Tibial nerve (tissue), 4 donors: ENCODE measurements at regions not wholly inside any gene's neighbourhood (a gene's known extent, or its start where the extent isn't known, plus 50 kb on each side); places are given as distances from the start of the nearest gene placed in this dataset.

Experiments
- DNase-seq, 2 donors: peaks; one replicate each; pipeline ENCODE4 v3.0.0-alpha.2; 2019; ENCODE audit warnings: low spot score in 2 of 2
- H3K27ac ChIP-seq, 4 donors: fragments of 200-600 bp; sonication (generic) in 3 of 4; one replicate each; pipeline ENCODE4 v1.5.1; 2017 to 2019; ENCODE audit warnings: mild to moderate bottlenecking in 1 of 4
- H3K27me3 ChIP-seq, 2 donors: fragments of 200-600 bp; sonication (generic) in 1 of 2; one replicate each; pipeline versions ENCODE4 v1.5.1 to v1.6.0; 2017 to 2019
- H3K36me3 ChIP-seq, 3 donors: fragments of 200-600 bp; sonication (generic); one replicate each; pipeline ENCODE4 v1.5.1; 2018 to 2019
- H3K4me1 ChIP-seq, 4 donors: fragments of 200-600 bp; sonication (generic) in 3 of 4; one replicate each; pipeline ENCODE4 v1.5.1; 2017 to 2019
- H3K4me3 ChIP-seq, 4 donors: fragments of 200-600 bp; sonication (generic) in 3 of 4; one replicate each; pipeline ENCODE4 v1.5.1; 2017 to 2019; ENCODE audit warnings: mild to moderate bottlenecking in 1 of 4, moderate library complexity in 1 of 4
- H3K9me3 ChIP-seq, 4 donors: fragments of 200-600 bp; sonication (generic) in 3 of 4; one replicate each; pipeline ENCODE4 v1.5.1; 2017 to 2019
- EP300 ChIP-seq, 2 donors: sonication (generic); formaldehyde crosslinking; IDR thresholded peaks; one replicate each; pipeline ENCODE4 v1.6.1; 2017; ENCODE audit warnings: antibody characterized with exemption in 2 of 2, mild to moderate bottlenecking in 1 of 2
- POLR2A ChIP-seq, 2 donors: fragments of 450-650 bp; IDR thresholded peaks; one replicate each; pipeline ENCODE4 v1.6.1; 2017; ENCODE audit warnings: antibody characterized with exemption in 2 of 2, mild to moderate bottlenecking in 2 of 2, moderate library complexity in 2 of 2
- WGBS, 2 donors: methylation state at CpG; one replicate each; pipeline ENCODE4 v1.1.5; 2018; 5-methylcytosine and 5-hydroxymethylcytosine counted together
- TF ChIP-seq, protein P1 (sequence below), 5 experiments: fragments of 200-600 bp in 3 of 5; fragments of 450-650 bp in 2 of 5; sonication (generic) in 3 of 5; IDR thresholded peaks; one replicate each; pipeline ENCODE4 v1.5.1; 2016 to 2019; ENCODE audit warnings: antibody characterized with exemption in 5 of 5, mild to moderate bottlenecking in 3 of 5, moderate library complexity in 2 of 5

DNA sequence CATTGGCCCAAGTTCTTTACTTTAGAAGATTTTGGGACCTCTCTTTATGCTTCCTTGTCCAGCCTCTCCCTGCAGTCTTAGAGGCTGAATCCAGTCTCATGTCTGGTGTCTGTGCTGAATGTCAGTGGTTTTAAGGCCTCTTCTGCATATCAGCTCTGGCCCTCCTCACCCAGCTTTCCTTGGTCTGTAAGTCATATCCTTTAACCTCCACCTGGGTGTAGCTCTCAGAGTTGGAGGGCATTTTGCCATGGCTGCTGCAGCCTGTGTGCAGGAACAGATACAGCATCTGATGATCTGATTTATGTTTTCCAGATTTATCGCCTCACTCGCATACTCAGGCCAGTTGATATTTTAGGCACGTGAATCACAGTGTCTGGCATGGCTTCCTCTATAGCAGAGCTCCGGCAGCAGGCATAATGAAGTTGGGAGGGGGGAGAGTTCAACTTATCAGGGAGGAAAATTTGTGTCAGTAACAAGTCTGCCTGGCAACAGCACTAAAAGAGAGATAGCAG is 335.0 kb downstream of the PCNX1 start:
- TF ChIP-seq POLR2A (IDR thresholded peaks at IDR 0.05) (no peak), EP300 (IDR thresholded peaks at IDR 0.05) (no peak)
- H3K9me3 ChIP-seq = no peaks in the 10 kb centered on the region
- no peaks in the 10 kb centered on the region for H3K36me3 ChIP-seq
- 15% methylated on average over 4 of the region's 4 CpGs for WGBS, 2 donors
- DNase-seq = no peak
- no peaks in the 10 kb centered on the region for H3K27me3 ChIP-seq
- no peak overlapping the region for H3K4me3 ChIP-seq
- peaks cover 0 to 19% (median 0%) of the 10 kb centered on the region in 4 donors for H3K4me1 ChIP-seq
- H3K27ac ChIP-seq = peak overlapping the region in 1 of 4 donors; percentile 27

DNA sequence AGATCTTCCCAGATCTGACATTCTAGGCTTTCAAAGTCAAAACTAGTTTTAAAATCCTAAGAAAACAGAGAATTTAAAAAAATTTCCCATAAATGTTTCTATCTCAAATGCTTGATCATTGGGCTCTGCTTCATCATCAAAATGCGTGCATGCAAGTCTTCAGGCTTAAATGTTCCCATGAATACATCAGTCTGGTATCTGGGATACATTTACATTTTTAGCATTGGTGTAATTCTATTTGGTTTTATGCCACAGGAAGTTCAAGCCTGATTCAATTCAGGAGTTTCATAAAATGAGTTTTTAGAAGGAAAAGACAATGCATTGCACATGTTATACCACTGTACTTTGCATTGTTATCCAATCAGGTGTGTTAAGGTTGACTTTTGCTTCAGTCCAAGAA is 336.4 kb downstream of the PCNX1 start:
- Histone ChIP-seq H3K36me3 (no peaks in the 10 kb centered on the region), H3K4me1 (peaks cover 0 to 19% (median 0%) of the 10 kb centered on the region in 4 donors), H3K27me3 (no peaks in the 10 kb centered on the region), H3K9me3 (no peaks in the 10 kb centered on the region), H3K27ac (no peak overlapping the region), H3K4me3 (no peak overlapping the region)
- DNase-seq = no peak
- 65 to 74% methylated on average over 1 of the region's 1 CpG for WGBS, 2 donors
- TF ChIP-seq POLR2A (IDR thresholded peaks at IDR 0.05) (no peak), EP300 (IDR thresholded peaks at IDR 0.05) (no peak)
- TF ChIP-seq, protein P1, sequence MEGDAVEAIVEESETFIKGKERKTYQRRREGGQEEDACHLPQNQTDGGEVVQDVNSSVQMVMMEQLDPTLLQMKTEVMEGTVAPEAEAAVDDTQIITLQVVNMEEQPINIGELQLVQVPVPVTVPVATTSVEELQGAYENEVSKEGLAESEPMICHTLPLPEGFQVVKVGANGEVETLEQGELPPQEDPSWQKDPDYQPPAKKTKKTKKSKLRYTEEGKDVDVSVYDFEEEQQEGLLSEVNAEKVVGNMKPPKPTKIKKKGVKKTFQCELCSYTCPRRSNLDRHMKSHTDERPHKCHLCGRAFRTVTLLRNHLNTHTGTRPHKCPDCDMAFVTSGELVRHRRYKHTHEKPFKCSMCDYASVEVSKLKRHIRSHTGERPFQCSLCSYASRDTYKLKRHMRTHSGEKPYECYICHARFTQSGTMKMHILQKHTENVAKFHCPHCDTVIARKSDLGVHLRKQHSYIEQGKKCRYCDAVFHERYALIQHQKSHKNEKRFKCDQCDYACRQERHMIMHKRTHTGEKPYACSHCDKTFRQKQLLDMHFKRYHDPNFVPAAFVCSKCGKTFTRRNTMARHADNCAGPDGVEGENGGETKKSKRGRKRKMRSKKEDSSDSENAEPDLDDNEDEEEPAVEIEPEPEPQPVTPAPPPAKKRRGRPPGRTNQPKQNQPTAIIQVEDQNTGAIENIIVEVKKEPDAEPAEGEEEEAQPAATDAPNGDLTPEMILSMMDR (IDR thresholded peaks at IDR 0.05) = no peak

DNA sequence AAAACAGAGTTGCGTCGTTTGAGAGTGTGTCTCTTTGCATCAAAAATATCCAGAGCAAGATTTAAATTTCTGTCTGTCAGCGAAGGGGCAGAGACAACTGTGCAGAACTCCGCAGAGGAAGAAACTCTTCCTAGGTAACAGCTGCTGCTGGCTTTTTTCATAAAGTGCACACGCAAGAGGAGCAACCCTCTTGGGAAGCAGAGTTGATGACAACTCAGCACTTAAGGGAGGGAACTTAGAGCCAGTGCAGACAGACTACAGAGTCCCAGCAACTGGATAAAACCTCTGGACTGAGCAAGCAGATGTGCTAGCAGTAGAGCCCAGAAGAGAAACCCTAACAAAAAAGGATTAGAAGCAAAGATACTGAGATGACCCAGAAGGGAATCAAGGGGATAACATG is 337.1 kb downstream of the PCNX1 start:
- no peaks in the 10 kb centered on the region for H3K27me3 ChIP-seq
- H3K4me3 ChIP-seq = no peak overlapping the region
- H3K36me3 ChIP-seq = no peaks in the 10 kb centered on the region
- WGBS, 2 donors = 59 to 72% methylated on average over 5 of the region's 5 CpGs
- H3K4me1 ChIP-seq = peaks cover 0 to 16% (median 0%) of the 10 kb centered on the region in 4 donors
- no peak for DNase-seq
- H3K27ac ChIP-seq = no peak overlapping the region
- TF ChIP-seq EP300 (IDR thresholded peaks at IDR 0.05) (no peak), POLR2A (IDR thresholded peaks at IDR 0.05) (no peak)
- TF ChIP-seq, protein P1 (IDR thresholded peaks at IDR 0.05) = no peak
- no peaks in the 10 kb centered on the region for H3K9me3 ChIP-seq

DNA sequence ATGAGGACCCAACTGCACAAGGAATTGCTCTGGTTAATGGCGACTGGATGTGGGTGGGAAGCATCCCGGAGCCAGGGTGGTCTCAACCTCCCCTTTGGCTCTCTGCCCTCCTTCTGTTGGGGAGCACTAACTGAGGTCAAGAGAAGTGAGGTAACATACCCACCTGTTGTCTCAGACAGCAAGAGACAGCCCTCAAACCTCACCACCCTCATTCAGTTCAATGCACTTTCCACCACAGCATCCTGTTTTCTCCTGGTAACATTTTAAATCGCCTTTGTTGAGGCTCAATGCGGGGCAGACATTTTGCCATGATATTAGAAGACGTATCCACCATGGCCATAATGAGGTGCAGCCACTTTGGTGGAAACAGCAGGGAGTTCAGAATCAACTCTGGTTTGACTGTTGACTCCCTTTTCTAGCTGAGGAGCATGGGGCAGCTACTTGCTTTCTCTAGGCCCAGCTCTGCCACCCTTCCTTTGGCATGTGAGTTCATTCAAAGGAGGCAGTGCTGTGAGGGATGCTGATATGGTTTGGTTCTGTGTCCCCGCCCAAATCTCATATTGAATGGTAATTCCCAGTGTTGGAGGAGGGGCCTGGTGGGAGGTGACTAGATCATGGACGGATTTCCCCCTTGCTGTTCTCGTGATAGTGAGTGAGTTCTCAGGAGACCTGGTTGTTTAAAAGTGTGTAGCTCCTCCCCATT is 338.6 kb downstream of the PCNX1 start:
- no peak for TF ChIP-seq POLR2A (IDR thresholded peaks at IDR 0.05)
- TF ChIP-seq, protein P1 (IDR thresholded peaks at IDR 0.05) = no peak
- no peak for TF ChIP-seq EP300 (IDR thresholded peaks at IDR 0.05)
- Histone ChIP-seq H3K36me3 (no peaks in the 10 kb centered on the region), H3K4me1 (peaks cover 0 to 15% (median 0%) of the 10 kb centered on the region in 4 donors), H3K4me3 (no peak overlapping the region), H3K27ac (no peak overlapping the region), H3K27me3 (no peaks in the 10 kb centered on the region), H3K9me3 (no peaks in the 10 kb centered on the region)
- DNase-seq = no peak
- WGBS, 2 donors = 94 to 96% methylated on average over 8 of the region's 8 CpGs

DNA sequence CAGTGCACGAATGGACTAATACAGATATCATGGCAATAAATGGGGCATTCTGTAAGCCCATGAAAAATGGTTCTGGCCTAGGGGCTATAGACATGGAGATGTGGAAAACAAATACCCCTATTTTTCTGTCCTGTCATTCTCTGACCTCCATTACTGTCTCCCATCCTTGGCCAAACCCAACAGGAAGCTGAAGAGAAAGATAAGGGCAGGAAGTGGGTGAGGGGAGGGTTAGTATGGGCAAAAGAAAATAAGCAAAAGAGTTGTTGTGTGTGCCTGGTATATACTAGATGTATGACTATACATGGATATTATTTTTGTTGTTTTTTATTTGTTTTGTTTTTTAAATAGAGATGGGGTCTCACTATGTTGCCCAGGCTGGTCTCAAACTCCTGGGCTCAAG is 339.3 kb downstream of the PCNX1 start:
- WGBS, 2 donors = 63 to 64% methylated on average over 1 of the region's 1 CpG
- H3K4me1 ChIP-seq = peaks cover 0 to 12% (median 0%) of the 10 kb centered on the region in 4 donors
- no peaks in the 10 kb centered on the region for H3K9me3 ChIP-seq
- no peaks in the 10 kb centered on the region for H3K27me3 ChIP-seq
- no peaks in the 10 kb centered on the region for H3K36me3 ChIP-seq
- TF ChIP-seq EP300 (IDR thresholded peaks at IDR 0.05) (no peak), POLR2A (IDR thresholded peaks at IDR 0.05) (no peak)
- TF ChIP-seq, protein P1 (IDR thresholded peaks at IDR 0.05) = no peak
- H3K27ac ChIP-seq = no peak overlapping the region
- DNase-seq = no peak
- no peak overlapping the region for H3K4me3 ChIP-seq
